CD14-positive monocyte (primary cell): ENCODE measurements at regions not wholly inside any gene's neighbourhood (a gene's known extent, or its start where the extent isn't known, plus 50 kb on each side); places are given as distances from the start of the nearest gene placed in this dataset.

Source experiments
- DNase-seq, 3 donors: peaks; one replicate each; pipeline ENCODE4 v3.0.0-alpha.2; 2011 to 2022
- H2AFZ ChIP-seq: 2 replicates; pipeline ENCODE4 v1.6.0; 2012; ENCODE audit warnings: mild to moderate bottlenecking, low read depth, low read length, inconsistent platforms; ENCODE audit not compliant: insufficient read depth, poor library complexity, severe bottlenecking
- H3K27ac ChIP-seq, 2 donors: 1 replicate in 1 of 2; 2 replicates in 1 of 2; pipeline ENCODE4 v1.5.1; 2012 to 2013; ENCODE audit warnings: low read length in 2 of 2, control low read depth in 1 of 2, inconsistent platforms in 1 of 2, low read depth in 1 of 2, mild to moderate bottlenecking in 1 of 2
- H3K27me3 ChIP-seq, 2 donors: one replicate each; pipeline versions ENCODE4 v1.6.0 to v1.6.1; 2011 to 2013; ENCODE audit warnings: low read length in 2 of 2; ENCODE audit not compliant: control insufficient read depth in 2 of 2, insufficient read depth in 2 of 2
- H3K36me3 ChIP-seq, 2 donors: replicated peaks in 1 of 2; 1 replicate in 1 of 2; 2 replicates in 1 of 2; pipeline versions ENCODE4 v1.5.1 to v1.6.1; 2012 to 2013; ENCODE audit warnings: low read length in 2 of 2, control low read depth in 1 of 2, inconsistent platforms in 1 of 2, mild to moderate bottlenecking in 1 of 2; ENCODE audit not compliant: insufficient read depth in 2 of 2, control insufficient read depth in 1 of 2
- H3K4me1 ChIP-seq, 2 donors: 1 replicate in 1 of 2; 2 replicates in 1 of 2; pipeline versions ENCODE4 v1.5.1 to v1.6.1; 2012 to 2013; ENCODE audit warnings: low read length in 2 of 2, control low read depth in 1 of 2, inconsistent platforms in 1 of 2, mild to moderate bottlenecking in 1 of 2, moderate library complexity in 1 of 2; ENCODE audit not compliant: insufficient read depth in 2 of 2, control insufficient read depth in 1 of 2
- H3K4me2 ChIP-seq: replicated peaks from 2 replicates; pipeline ENCODE3; 2012; ENCODE audit warnings: low read length, moderate library complexity, mild to moderate bottlenecking; ENCODE audit not compliant: poor library complexity, severe bottlenecking; ENCODE audit errors: extremely low read depth
- H3K4me3 ChIP-seq, 3 experiments: fragments of 200-600 bp in 1 of 3; sonication (generic) in 1 of 3; replicated peaks in 1 of 3; 1 replicate in 2 of 3; 2 replicates in 1 of 3; pipeline ENCODE4 v1.5.1; 2011 to 2013; ENCODE audit warnings: low read length in 3 of 3, mild to moderate bottlenecking in 3 of 3, control low read depth in 2 of 3, low read depth in 2 of 3, inconsistent platforms in 1 of 3, moderate library complexity in 1 of 3
- H3K79me2 ChIP-seq: 2 replicates; pipeline ENCODE4 v1.6.0; 2012; ENCODE audit warnings: mild to moderate bottlenecking, control low read depth, inconsistent platforms, low read length, moderate library complexity; ENCODE audit not compliant: insufficient read depth
- H3K9ac ChIP-seq: 2 replicates; pipeline ENCODE4 v1.6.0; 2017; ENCODE audit warnings: low read length, mild to moderate bottlenecking; ENCODE audit not compliant: insufficient read depth, poor library complexity, severe bottlenecking
- H3K9me3 ChIP-seq, 2 donors: replicated peaks in 1 of 2; 1 replicate in 1 of 2; 2 replicates in 1 of 2; pipeline versions ENCODE4 v1.5.1 to v1.6.1; 2012 to 2013; ENCODE audit warnings: low read length in 2 of 2, control low read depth in 1 of 2; ENCODE audit not compliant: control insufficient read depth in 1 of 2, insufficient read depth in 1 of 2
- H4K20me1 ChIP-seq: 2 replicates; pipeline ENCODE4 v1.6.0; 2012; ENCODE audit warnings: mild to moderate bottlenecking, low read length, control low read depth, moderate library complexity; ENCODE audit not compliant: insufficient read depth
- H3K27ac Mint-ChIP-seq, 7 donors: one replicate each; pipeline ENCODE4 v1.8.0; 2020; ENCODE audit warnings: mild to moderate bottlenecking in 7 of 7, mixed read lengths in 7 of 7, moderate library complexity in 6 of 7, inconsistent platforms in 2 of 7
- H3K27me3 Mint-ChIP-seq, 3 donors: one replicate each; pipeline ENCODE4 v1.8.0; 2021 to 2022; ENCODE audit warnings: low read depth in 3 of 3, mild to moderate bottlenecking in 3 of 3, mixed read lengths in 3 of 3, moderate library complexity in 3 of 3, inconsistent platforms in 1 of 3
- H3K36me3 Mint-ChIP-seq, 2 donors: one replicate each; pipeline ENCODE4 v1.8.0; 2020; ENCODE audit warnings: mixed read lengths in 2 of 2, inconsistent platforms in 1 of 2, mild to moderate bottlenecking in 1 of 2
- H3K4me1 Mint-ChIP-seq: one replicate; pipeline ENCODE4 v1.8.0; 2020; ENCODE audit warnings: mild to moderate bottlenecking, mixed read lengths
- H3K4me3 Mint-ChIP-seq, 2 donors: one replicate each; pipeline ENCODE4 v1.8.0; 2020; ENCODE audit warnings: mild to moderate bottlenecking in 2 of 2, mixed read lengths in 2 of 2, moderate library complexity in 1 of 2
- H3K9me3 Mint-ChIP-seq, 7 donors: one replicate each; pipeline ENCODE4 v1.8.0; 2020 to 2022; ENCODE audit warnings: mixed read lengths in 7 of 7, mild to moderate bottlenecking in 6 of 7, moderate library complexity in 6 of 7, inconsistent platforms in 2 of 7
- CTCF ChIP-seq: fragments of 200-600 bp; IDR thresholded peaks from one replicate; pipeline ENCODE4 v1.8.0; 2022; ENCODE audit warnings: antibody characterized with exemption, mild to moderate bottlenecking
- WGBS: methylation state at CpG from one replicate; pipeline ENCODE4 v1.1.5; 2013; ENCODE audit warnings: missing lambda C conversion rate; ENCODE audit not compliant: insufficient coverage; 5-methylcytosine and 5-hydroxymethylcytosine counted together
- intact Hi-C, 2 donors: fragments of 100-400 bp; cut with micrococcal nuclease; formaldehyde crosslinking; loops; one replicate each; pipeline versions ENCODE4 v1.15.0 to v1.15.1; 2023

- H2AFZ ChIP-seq = no peak overlapping the region
- H3K4me1 ChIP-seq = peaks cover 73 to 88% of the 10 kb centered on the region in 2 donors
- Mint-ChIP-seq H3K9me3 (no peaks in the 10 kb centered on the region), H3K4me3 (no peak overlapping the region), H3K36me3 (peaks cover 2 to 16% of the 10 kb centered on the region in 2 donors), H3K27me3 (peaks cover 0 to 3% (median 0%) of the 10 kb centered on the region in 3 donors), H3K4me1 (peaks cover 86% of the 10 kb centered on the region), H3K27ac (peak overlapping the region in 3 of 7 donors; percentile 18 to 97 (median 40))
- H3K4me2 ChIP-seq = no peak overlapping the region
- DNase-seq = no peak
- no peaks in the 10 kb centered on the region for H3K27me3 ChIP-seq
- no peaks in the 10 kb centered on the region for H3K36me3 ChIP-seq
- no peak for TF ChIP-seq CTCF
- H3K4me3 ChIP-seq = no peak overlapping the region
- H3K9ac ChIP-seq = no peak overlapping the region
- H3K27ac ChIP-seq = no peak overlapping the region
- intact Hi-C loops = loop anchor here in 1 of 2 donors (5.0 kb wide), 1 partner anchor 36 kb away; no protein-coding TSS in a partner anchor
- peaks cover 93% of the 10 kb centered on the region for H4K20me1 ChIP-seq
- peaks cover 96% of the 10 kb centered on the region for H3K79me2 ChIP-seq
- H3K9me3 ChIP-seq = no peaks in the 10 kb centered on the region
- WGBS = no CpG with 5 or more reads among the region's 4 CpGs
Measured at GRCh38 chr14:73768107-73768506, 53.9 kb upstream of the PNMA1 start.

GRCh38 chr14:73764406-73765280, 50.5 kb upstream of the PNMA1 start:
- Histone ChIP-seq H4K20me1 (peaks cover 73% of the 10 kb centered on the region), H3K4me1 (peaks cover 77 to 87% of the 10 kb centered on the region in 2 donors), H3K9me3 (no peaks in the 10 kb centered on the region), H3K4me3 (peak overlapping the region in 1 of 3 experiments; percentile 52), H3K79me2 (peaks cover 87% of the 10 kb centered on the region), H3K27ac (peak overlapping the region; percentile 55 to 98), H3K36me3 (no peaks in the 10 kb centered on the region), H3K9ac (no peak overlapping the region), H3K4me2 (peak overlapping the region; percentile 52), H2AFZ (no peak overlapping the region), H3K27me3 (no peaks in the 10 kb centered on the region)
- DNase-seq = peak; percentile 90 to 94 (median 92)
- Mint-ChIP-seq H3K4me1 (peaks cover 81% of the 10 kb centered on the region), H3K36me3 (peaks cover 2 to 6% of the 10 kb centered on the region in 2 donors), H3K27ac (peak overlapping the region; percentile 86 to 98 (median 95)), H3K4me3 (peak overlapping the region in 1 of 2 donors; percentile 75), H3K9me3 (no peaks in the 10 kb centered on the region), H3K27me3 (peaks cover 0 to 3% (median 0%) of the 10 kb centered on the region in 3 donors)
- WGBS = 100% methylated on average over 1 of the region's 8 CpGs
- intact Hi-C loops = loop anchor here in 1 of 2 donors (1.0 to 5.0 kb wide), 2 partner anchors 8 to 32 kb away; no protein-coding TSS in a partner anchor
- TF ChIP-seq CTCF = no peak
